ENCODE measurements at regions not wholly inside any gene's neighbourhood (a gene's known extent, or its start where the extent isn't known, plus 50 kb on each side); places are given as distances from the start of the nearest gene placed in this dataset.

DNA sequence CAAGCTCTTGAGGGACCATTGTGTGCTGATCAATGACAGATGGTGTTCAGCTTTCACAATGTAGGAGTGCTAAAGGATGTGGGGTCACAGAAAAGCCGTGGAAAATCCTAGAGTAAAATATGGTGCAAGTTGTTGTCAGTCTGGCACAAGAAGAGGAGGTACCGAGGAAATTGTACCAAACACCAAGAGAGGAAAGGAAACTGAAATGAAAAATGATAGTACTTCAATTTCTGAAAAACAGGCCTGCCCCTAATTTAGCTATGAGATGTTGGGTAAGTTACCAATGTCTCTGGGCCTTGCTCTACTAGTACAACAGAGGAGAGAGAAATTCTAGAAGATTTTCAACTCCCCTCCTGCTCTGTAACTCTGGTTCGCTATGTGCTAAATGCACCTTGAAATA is 78.8 kb upstream of the PELI1 start:
- ChIA-PET POLR2A (ENCODE audit: partially characterized antibody) (interaction anchor here (0.6 to 2.8 kb wide), 7 partner anchors 9 to 63 kb away, joined by 3 to 10 read pairs (median 4); no protein-coding TSS in a partner anchor), CTCF (ENCODE audit: partially characterized antibody) (interaction anchor here (0.6 to 7.6 kb wide), 4 partner anchors 8 to 168 kb away, joined by 3 to 39 read pairs (median 6); no protein-coding TSS in a partner anchor)
- Histone ChIP-seq H3K4me2 (ENCODE audit: insufficient read depth in 1 of 2, low read depth in 2 of 2, low read length in 2 of 2) (no peak overlapping the region), H3K9me3 (ENCODE audit: insufficient read depth in 2 of 2, low read depth in 1 of 2, low read length in 1 of 2) (no peaks in the 10 kb centered on the region), H2AK5ac (ENCODE audit: low read depth, low read length) (no peak overlapping the region), H2AFZ (ENCODE audit: low read length) (no peak overlapping the region), H4K20me1 (replicated peaks in 1 of 2; ENCODE audit: control insufficient read depth in 1 of 2, insufficient read depth in 2 of 2, low read length in 2 of 2) (no peaks in the 10 kb centered on the region), H3K27me3 (replicated peaks in 1 of 4; ENCODE audit: control insufficient read depth in 3 of 4, extremely low read depth in 1 of 4, insufficient read depth in 3 of 4, low read length in 3 of 4) (no peaks in the 10 kb centered on the region), H3K56ac (replicated peaks; ENCODE audit: insufficient read length, low read depth, low read length) (no peak overlapping the region), H3K4ac (replicated peaks; ENCODE audit: insufficient read length, low read depth, low read length) (no peak overlapping the region), H4K5ac (ENCODE audit: insufficient read length, low read depth, low read length) (no peak overlapping the region), H3K14ac (ENCODE audit: insufficient read length) (no peak overlapping the region), H2BK15ac (ENCODE audit: low read length) (no peak overlapping the region), H2BK12ac (ENCODE audit: low read depth, low read length) (no peak overlapping the region), H3K79me2 (ENCODE audit: control insufficient read depth in 1 of 2, insufficient read depth in 2 of 2, low read length in 2 of 2) (no peaks in the 10 kb centered on the region), H3K18ac (ENCODE audit: extremely low read depth, low read length) (no peak overlapping the region), H3K23ac (ENCODE audit: insufficient read length) (no peak overlapping the region), H3K79me1 (ENCODE audit: low read depth, low read length) (no peaks in the 10 kb centered on the region), H3K36me3 (ENCODE audit: control insufficient read depth in 2 of 4, insufficient read depth in 4 of 4, low read length in 3 of 4) (no peaks in the 10 kb centered on the region), H4K8ac (ENCODE audit: extremely low read depth, insufficient read depth, low read length) (no peak overlapping the region), H3K27ac (ENCODE audit: low read depth, low read length) (no peak overlapping the region), H4K91ac (replicated peaks; ENCODE audit: insufficient read length, low read length) (no peak overlapping the region), H3K9ac (replicated peaks in 1 of 4; ENCODE audit: extremely low read depth in 1 of 4, low read depth in 3 of 4, low read length in 3 of 4) (no peak overlapping the region), H3K4me1 (replicated peaks in 1 of 4; ENCODE audit: control insufficient read depth in 3 of 4, insufficient read depth in 4 of 4, low read length in 3 of 4) (peaks cover 4 to 19% (median 12%) of the 10 kb centered on the region in 4 experiments; a peak in 6 of 7 replicates), H2BK5ac (ENCODE audit: low read depth, low read length) (no peak overlapping the region), H3K4me3 (ENCODE audit: extremely low read depth in 1 of 4, insufficient read depth in 2 of 4, low read depth in 3 of 4, low read length in 4 of 4) (no peak overlapping the region), H3K23me2 (ENCODE audit: low read depth, low read length) (peaks cover 3% of the 10 kb centered on the region), H2BK120ac (replicated peaks; ENCODE audit: low read depth, low read length) (no peak overlapping the region), H2BK20ac (ENCODE audit: low read length) (no peak overlapping the region)
- DNase-seq (ENCODE audit: low read depth in 1 of 2, low spot score in 2 of 2) (no peak), FAIRE-seq (no peak)
- WGBS, 2 experiments (ENCODE audit: extremely low coverage in 1 of 2, insufficient coverage in 1 of 2, insufficient read length in 1 of 2, insufficient replicate concordance in 2 of 2, low coverage in 1 of 2, low lambda C conversion rate in 2 of 2, missing lambda C conversion rate in 1 of 2), result 95% methylated on average over 3 of the region's 3 CpGs; no CpG with 5 or more reads in 1 of the 2 experiments
- no peak for TF ChIP-seq MAFK (IDR thresholded peaks at IDR 0.05; ENCODE audit: low read depth, low read length)
- TF ChIP-seq CHD1 (IDR thresholded peaks at IDR 0.05; ENCODE audit: low read depth, low read length), result no peak
- TF ChIP-seq TAF1 (IDR thresholded peaks at IDR 0.05; ENCODE audit: low read depth, low read length), result no peak
- no peak for TF ChIP-seq SP1 (IDR thresholded peaks at IDR 0.05; ENCODE audit: low read depth, low read length)
- TF ChIP-seq CHD2 (IDR thresholded peaks at IDR 0.05; ENCODE audit: low read length), result no peak
- no peak for TF ChIP-seq RFX5 (IDR thresholded peaks at IDR 0.05; ENCODE audit: borderline replicate concordance, low read depth, low read length)
- no peak for TF ChIP-seq GABPA (IDR thresholded peaks at IDR 0.05; ENCODE audit: borderline replicate concordance, insufficient read depth, low read length)
- no peak for TF ChIP-seq GTF2F1 (IDR thresholded peaks at IDR 0.05; ENCODE audit: borderline replicate concordance, low read depth, low read length)
- TF ChIP-seq, protein P1, sequence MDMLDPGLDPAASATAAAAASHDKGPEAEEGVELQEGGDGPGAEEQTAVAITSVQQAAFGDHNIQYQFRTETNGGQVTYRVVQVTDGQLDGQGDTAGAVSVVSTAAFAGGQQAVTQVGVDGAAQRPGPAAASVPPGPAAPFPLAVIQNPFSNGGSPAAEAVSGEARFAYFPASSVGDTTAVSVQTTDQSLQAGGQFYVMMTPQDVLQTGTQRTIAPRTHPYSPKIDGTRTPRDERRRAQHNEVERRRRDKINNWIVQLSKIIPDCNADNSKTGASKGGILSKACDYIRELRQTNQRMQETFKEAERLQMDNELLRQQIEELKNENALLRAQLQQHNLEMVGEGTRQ (IDR thresholded peaks at IDR 0.05; ENCODE audit: low read length), result no peak
- TF ChIP-seq RXRA (IDR thresholded peaks at IDR 0.05; ENCODE audit: insufficient read depth, low read depth, low read length), result no peak
- no peak for TF ChIP-seq CBX8 (IDR thresholded peaks at IDR 0.05; ENCODE audit: borderline replicate concordance, low read depth, low read length)
- no peak for TF ChIP-seq SIN3A (conservative IDR thresholded peaks at IDR 0.05 in 1 of 2, IDR thresholded peaks at IDR 0.05 in 1 of 2; ENCODE audit: low read depth in 1 of 2, low read length in 2 of 2)
- TF ChIP-seq KDM1A (IDR thresholded peaks at IDR 0.05; ENCODE audit: borderline replicate concordance, low read length), result no peak
- TF ChIP-seq TCF12 (IDR thresholded peaks at IDR 0.05; ENCODE audit: low read depth, low read length), result no peak

All from H1 (cell line).